H1 (cell line): ENCODE measurements at regions not wholly inside any gene's neighbourhood (a gene's known extent, or its start where the extent isn't known, plus 50 kb on each side); places are given as distances from the start of the nearest gene placed in this dataset.

Source experiments
- CTCF ChIA-PET: fragments of 300-600 bp; sonication (Branson Sonifier 250); formaldehyde crosslinking; loops from one replicate; lab custom pipeline; 2021; ENCODE audit not compliant: partially characterized antibody; lab: Charles Lee
- POLR2A ChIA-PET: fragments of 300-600 bp; sonication (Branson Sonifier 250); formaldehyde crosslinking; loops from one replicate; lab custom pipeline; 2021; ENCODE audit warnings: inconsistent platforms; ENCODE audit not compliant: partially characterized antibody; lab: Charles Lee
- DNase-seq, 2 experiments: peaks; one replicate each; pipeline versions ENCODE4 v3.0.0 to v3.0.0-alpha.2; 2010 to 2022; ENCODE audit warnings: low spot score in 2 of 2, low read depth in 1 of 2, mixed read lengths in 1 of 2
- FAIRE-seq: peaks from 2 replicates; lab custom pipeline; 2011; peaks lifted over from hg19 to GRCh38; lab: Jason Lieb, UNC
- H2AFZ ChIP-seq: 2 replicates; pipeline ENCODE4 v1.8.1; 2012; ENCODE audit warnings: low read length, inconsistent platforms
- H2AK5ac ChIP-seq: 2 replicates; pipeline ENCODE4 v1.6.1; 2013; ENCODE audit warnings: low read depth, low read length
- H2BK120ac ChIP-seq: replicated peaks from 2 replicates; pipeline ENCODE3; 2013; ENCODE audit warnings: low read depth, low read length, inconsistent platforms
- H2BK12ac ChIP-seq: 2 replicates; pipeline ENCODE4 v1.6.1; 2013; ENCODE audit warnings: low read depth, low read length
- H2BK15ac ChIP-seq: 2 replicates; pipeline ENCODE4 v1.6.1; 2013; ENCODE audit warnings: low read length
- H2BK20ac ChIP-seq: 2 replicates; pipeline ENCODE4 v1.6.1; 2013; ENCODE audit warnings: low read length
- H2BK5ac ChIP-seq: 2 replicates; pipeline ENCODE4 v1.6.1; 2013; ENCODE audit warnings: low read depth, low read length
- H3K14ac ChIP-seq: 2 replicates; pipeline ENCODE4 v1.6.1; 2013; ENCODE audit warnings: inconsistent platforms; ENCODE audit not compliant: insufficient read length
- H3K18ac ChIP-seq: 2 replicates; pipeline ENCODE4 v1.6.1; 2013; ENCODE audit warnings: low read length; ENCODE audit errors: extremely low read depth
- H3K23ac ChIP-seq: 2 replicates; pipeline ENCODE4 v1.6.1; 2013; ENCODE audit warnings: inconsistent platforms; ENCODE audit not compliant: insufficient read length
- H3K23me2 ChIP-seq: 2 replicates; pipeline ENCODE4 v1.6.1; 2013; ENCODE audit warnings: low read depth, low read length
- H3K27ac ChIP-seq: 2 replicates; pipeline ENCODE4 v1.6.1; 2011; ENCODE audit warnings: low read depth, low read length, inconsistent platforms
- H3K27me3 ChIP-seq, 4 experiments: replicated peaks in 1 of 4; 1 replicate in 1 of 4; 2 replicates in 3 of 4; pipeline versions ENCODE4 v1.6.1 to v1.8.1; 2011 to 2013; ENCODE audit warnings: low read length in 3 of 4, mild to moderate bottlenecking in 3 of 4, inconsistent platforms in 2 of 4, mixed read lengths in 2 of 4, moderate library complexity in 1 of 4; ENCODE audit not compliant: control insufficient read depth in 3 of 4, insufficient read depth in 3 of 4; ENCODE audit errors: extremely low read depth in 1 of 4
- H3K36me3 ChIP-seq, 4 experiments: 2 replicates each; pipeline versions ENCODE4 v1.6.1 to v1.8.1; 2011 to 2013; ENCODE audit warnings: mild to moderate bottlenecking in 4 of 4, low read length in 3 of 4, moderate library complexity in 2 of 4, control low read depth in 1 of 4, inconsistent platforms in 1 of 4; ENCODE audit not compliant: insufficient read depth in 4 of 4, control insufficient read depth in 2 of 4
- H3K4ac ChIP-seq: replicated peaks from 2 replicates; pipeline ENCODE3; 2013; ENCODE audit warnings: low read length, low read depth, mixed read lengths, inconsistent platforms; ENCODE audit not compliant: insufficient read length
- H3K4me1 ChIP-seq, 4 experiments: replicated peaks in 1 of 4; 1 replicate in 1 of 4; 2 replicates in 3 of 4; pipeline versions ENCODE4 v1.6.1 to v1.8.1; 2011 to 2013; ENCODE audit warnings: low read length in 3 of 4, inconsistent platforms in 2 of 4, mixed read lengths in 1 of 4; ENCODE audit not compliant: insufficient read depth in 4 of 4, control insufficient read depth in 3 of 4
- H3K4me2 ChIP-seq, 2 experiments: 2 replicates each; pipeline versions ENCODE4 v1.6.1 to v1.8.1; 2011 to 2013; ENCODE audit warnings: low read depth in 2 of 2, low read length in 2 of 2, control low read depth in 1 of 2, inconsistent platforms in 1 of 2, mild to moderate bottlenecking in 1 of 2; ENCODE audit not compliant: insufficient read depth in 1 of 2
- H3K4me3 ChIP-seq, 4 experiments: fragments of 200-600, 300-600 bp in 1 of 4; sonication (generic), shearing (Covaris generic), sonication (Bioruptor Twin) in 1 of 4; 2 replicates each; pipeline versions ENCODE4 v1.5.1 to v1.8.1; 2011 to 2016; ENCODE audit warnings: low read length in 4 of 4, low read depth in 3 of 4, control low read depth in 2 of 4, inconsistent platforms in 2 of 4, mild to moderate bottlenecking in 2 of 4, mixed read lengths in 1 of 4, moderate library complexity in 1 of 4; ENCODE audit not compliant: insufficient read depth in 2 of 4; ENCODE audit errors: extremely low read depth in 1 of 4
- H3K56ac ChIP-seq: replicated peaks from 2 replicates; pipeline ENCODE3; 2013; ENCODE audit warnings: low read depth, mild to moderate bottlenecking, mixed read lengths, low read length, inconsistent platforms; ENCODE audit not compliant: insufficient read length
- H3K79me1 ChIP-seq: 2 replicates; pipeline ENCODE4 v1.6.1; 2013; ENCODE audit warnings: low read depth, low read length, control low read depth
- H3K79me2 ChIP-seq, 2 experiments: 2 replicates each; pipeline versions ENCODE4 v1.6.1 to v1.8.1; 2012 to 2013; ENCODE audit warnings: low read length in 2 of 2, mild to moderate bottlenecking in 2 of 2, inconsistent platforms in 1 of 2; ENCODE audit not compliant: insufficient read depth in 2 of 2, control insufficient read depth in 1 of 2
- H3K9ac ChIP-seq, 4 experiments: replicated peaks in 1 of 4; 1 replicate in 1 of 4; 2 replicates in 3 of 4; pipeline versions ENCODE4 v1.6.1 to v1.8.1; 2011 to 2013; ENCODE audit warnings: low read depth in 3 of 4, low read length in 3 of 4, control low read depth in 2 of 4, mild to moderate bottlenecking in 2 of 4, moderate library complexity in 2 of 4, inconsistent platforms in 1 of 4; ENCODE audit errors: extremely low read depth in 1 of 4
- H3K9me3 ChIP-seq, 2 experiments: 2 replicates each; pipeline versions ENCODE4 v1.6.1 to v1.8.1; 2012 to 2013; ENCODE audit warnings: mild to moderate bottlenecking in 2 of 2, moderate library complexity in 2 of 2, control low read depth in 1 of 2, inconsistent platforms in 1 of 2, low read depth in 1 of 2, low read length in 1 of 2, mixed read lengths in 1 of 2; ENCODE audit not compliant: insufficient read depth in 2 of 2
- H4K20me1 ChIP-seq, 2 experiments: replicated peaks in 1 of 2; 2 replicates each; pipeline versions ENCODE3 to v1.8.1; 2011 to 2013; ENCODE audit warnings: inconsistent platforms in 2 of 2, low read length in 2 of 2, mild to moderate bottlenecking in 1 of 2; ENCODE audit not compliant: insufficient read depth in 2 of 2, control insufficient read depth in 1 of 2
- H4K5ac ChIP-seq: 2 replicates; pipeline ENCODE4 v1.6.1; 2013; ENCODE audit warnings: low read length, low read depth, mixed read lengths, inconsistent platforms; ENCODE audit not compliant: insufficient read length
- H4K8ac ChIP-seq: 2 replicates; pipeline ENCODE4 v1.8.0; 2013; ENCODE audit warnings: mild to moderate bottlenecking, moderate library complexity, low read length, inconsistent platforms; ENCODE audit not compliant: insufficient read depth; ENCODE audit errors: extremely low read depth
- H4K91ac ChIP-seq: replicated peaks from 2 replicates; pipeline ENCODE3; 2013; ENCODE audit warnings: low read length, mixed read lengths, inconsistent platforms; ENCODE audit not compliant: insufficient read length
- BRCA1 ChIP-seq: IDR thresholded peaks from 2 replicates; pipeline ENCODE4 v1.6.1; 2012; ENCODE audit warnings: low read depth, low read length, improper control_type of control experiment
- FOSL1 ChIP-seq: IDR thresholded peaks from 2 replicates; pipeline ENCODE4 v1.6.1; 2011; ENCODE audit warnings: mild to moderate bottlenecking, low read depth, low read length, moderate library complexity; ENCODE audit not compliant: insufficient read depth
- JUN ChIP-seq: IDR thresholded peaks from 2 replicates; pipeline ENCODE4 v1.6.1; 2011; ENCODE audit warnings: low read depth, mild to moderate bottlenecking, improper control_type of control experiment, low read length
- KDM1A ChIP-seq: fragments of 200-600, 300-600 bp; sonication (generic); IDR thresholded peaks from 2 replicates; pipeline ENCODE4 v1.7.1; 2016; ENCODE audit warnings: mild to moderate bottlenecking, low read length, borderline replicate concordance
- RFX5 ChIP-seq: IDR thresholded peaks from 2 replicates; pipeline ENCODE4 v1.6.1; 2011; ENCODE audit warnings: low read depth, low read length, improper control_type of control experiment, borderline replicate concordance
- ZNF274 ChIP-seq: IDR thresholded peaks from 2 replicates; pipeline ENCODE4 v1.7.0; 2012; ENCODE audit warnings: low read length, borderline replicate concordance; ENCODE audit errors: extremely low read depth
- WGBS, 2 experiments: shearing (Covaris generic) in 1 of 2; methylation state at CpG; one replicate each; pipeline versions ENCODE4 v1.1.6 to v1.1.7; 2013 to 2015; ENCODE audit warnings: low lambda C conversion rate in 2 of 2, mixed read lengths in 2 of 2, inconsistent platforms in 1 of 2, low coverage in 1 of 2, missing lambda C conversion rate in 1 of 2; ENCODE audit not compliant: insufficient replicate concordance in 2 of 2, insufficient coverage in 1 of 2, insufficient read length in 1 of 2; ENCODE audit errors: extremely low coverage in 1 of 2, missing lambda C conversion rate in 1 of 2; 5-methylcytosine and 5-hydroxymethylcytosine counted together

- no peak overlapping the region for H4K91ac ChIP-seq
- no peaks in the 10 kb centered on the region for H3K79me1 ChIP-seq
- WGBS, 2 experiments = 75% methylated on average over 3 of the region's 3 CpGs; no CpG with 5 or more reads in 1 of the 2 experiments
- ChIA-PET POLR2A (no interaction called here), CTCF (interaction anchor here (1.0 kb wide), 2 partner anchors 12 to 44 kb away, joined by 3 to 4 read pairs; no protein-coding TSS in a partner anchor)
- H3K27me3 ChIP-seq = no peaks in the 10 kb centered on the region
- H2AFZ ChIP-seq = no peak overlapping the region
- peaks cover 0 to 2% of the 10 kb centered on the region in 2 experiments; a peak in 2 of 4 replicates for H3K9me3 ChIP-seq
- H2BK15ac ChIP-seq = no peak overlapping the region
- H3K4ac ChIP-seq = no peak overlapping the region
- H4K20me1 ChIP-seq = no peaks in the 10 kb centered on the region
- H3K4me3 ChIP-seq = no peak overlapping the region
- H3K36me3 ChIP-seq = no peaks in the 10 kb centered on the region
- H2BK20ac ChIP-seq = no peak overlapping the region
- H2BK120ac ChIP-seq = no peak overlapping the region
- H3K18ac ChIP-seq = no peak overlapping the region
- H2AK5ac ChIP-seq = no peak overlapping the region
- no peaks in the 10 kb centered on the region for H3K79me2 ChIP-seq
- no peaks in the 10 kb centered on the region for H3K23me2 ChIP-seq
- H2BK12ac ChIP-seq = no peak overlapping the region
- FAIRE-seq (no peak), DNase-seq (no peak)
- no peak overlapping the region for H3K23ac ChIP-seq
- no peak overlapping the region for H4K5ac ChIP-seq
- H3K14ac ChIP-seq = no peak overlapping the region
- no peak overlapping the region for H4K8ac ChIP-seq
- H3K4me2 ChIP-seq = no peak overlapping the region
- no peak overlapping the region for H3K56ac ChIP-seq
- no peak overlapping the region for H2BK5ac ChIP-seq
- H3K4me1 ChIP-seq = no peaks in the 10 kb centered on the region
- H3K27ac ChIP-seq = no peak overlapping the region
- no peak overlapping the region for H3K9ac ChIP-seq
- TF ChIP-seq RFX5 (no peak), BRCA1 (no peak), ZNF274 (no peak), KDM1A (no peak), JUN (no peak), FOSL1 (no peak)
Measured at GRCh38 chr2:139876964-139877363, 1096.8 kb upstream of the NXPH2 start.
